Glomerular visceral epithelial cell (primary cell): ENCODE measurements at regions not wholly inside any gene's neighbourhood (a gene's known extent, or its start where the extent isn't known, plus 50 kb on each side); places are given as distances from the start of the nearest gene placed in this dataset.
A peak's percentile ranks its signal among the peaks of the same experiment; 100 is the strongest.

Source experiments
- DNase-seq: peaks from one replicate; pipeline ENCODE4 v3.0.0-alpha.2; 2016; ENCODE audit errors: extremely low spot score

DNA sequence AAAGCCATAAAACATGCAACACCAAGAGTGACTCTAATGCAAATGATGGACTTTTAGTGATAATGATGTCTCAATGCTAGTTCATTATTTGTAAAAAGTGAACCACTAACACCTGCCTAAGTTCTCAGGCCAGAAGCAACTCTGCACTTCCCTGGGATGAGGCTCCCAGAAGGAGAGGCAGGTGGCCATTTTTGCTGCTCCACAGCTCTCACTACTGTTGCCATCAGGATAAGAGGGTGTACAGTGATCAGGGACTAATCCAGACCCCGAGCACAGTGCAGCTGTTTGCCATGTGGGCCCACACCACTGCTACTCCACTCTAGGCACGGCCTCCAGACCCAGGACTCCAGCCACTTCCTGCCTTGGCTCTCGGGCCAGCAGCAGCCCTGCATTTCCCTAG, 828.3 kb upstream of the MIR17HG start:
- no peak for DNase-seq

DNA sequence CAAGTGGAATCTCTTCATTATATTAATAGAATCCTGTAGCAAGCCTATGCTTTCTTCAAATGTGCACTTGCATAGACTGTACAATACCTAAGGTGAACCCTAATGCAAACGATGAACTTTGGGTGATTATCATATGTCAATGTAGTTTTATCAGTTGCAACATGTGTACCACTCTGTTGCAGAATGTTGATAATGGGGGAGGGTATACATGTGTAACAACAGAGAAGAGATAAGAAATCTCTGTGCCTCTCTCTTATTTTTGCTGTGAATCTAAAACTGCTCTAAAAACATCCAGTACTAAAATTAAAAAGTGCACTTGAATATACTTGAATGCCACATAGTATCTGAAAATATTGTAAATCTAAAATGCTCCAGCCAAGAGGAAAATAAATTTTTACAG, 820.8 kb upstream of the MIR17HG start:
- DNase-seq, result no peak

DNA sequence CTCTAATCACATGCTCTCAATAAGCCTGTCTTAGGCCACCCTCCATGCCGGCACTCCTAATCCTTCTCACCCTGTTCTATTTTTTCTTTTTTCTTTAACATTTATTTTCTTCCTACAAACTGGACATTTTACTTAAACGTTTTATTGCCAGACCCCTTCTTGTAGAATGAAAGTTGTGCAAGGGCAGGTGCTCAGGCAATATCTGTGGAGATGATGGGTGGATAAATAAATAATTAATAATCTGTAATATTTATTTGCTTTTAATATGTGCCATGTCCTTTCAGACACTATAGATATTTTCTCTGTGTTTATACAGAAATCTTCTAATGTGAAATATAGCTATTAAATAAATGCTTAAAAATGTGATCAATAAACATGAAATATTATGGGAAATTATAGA, 815.7 kb upstream of the MIR17HG start:
- no peak for DNase-seq

DNA sequence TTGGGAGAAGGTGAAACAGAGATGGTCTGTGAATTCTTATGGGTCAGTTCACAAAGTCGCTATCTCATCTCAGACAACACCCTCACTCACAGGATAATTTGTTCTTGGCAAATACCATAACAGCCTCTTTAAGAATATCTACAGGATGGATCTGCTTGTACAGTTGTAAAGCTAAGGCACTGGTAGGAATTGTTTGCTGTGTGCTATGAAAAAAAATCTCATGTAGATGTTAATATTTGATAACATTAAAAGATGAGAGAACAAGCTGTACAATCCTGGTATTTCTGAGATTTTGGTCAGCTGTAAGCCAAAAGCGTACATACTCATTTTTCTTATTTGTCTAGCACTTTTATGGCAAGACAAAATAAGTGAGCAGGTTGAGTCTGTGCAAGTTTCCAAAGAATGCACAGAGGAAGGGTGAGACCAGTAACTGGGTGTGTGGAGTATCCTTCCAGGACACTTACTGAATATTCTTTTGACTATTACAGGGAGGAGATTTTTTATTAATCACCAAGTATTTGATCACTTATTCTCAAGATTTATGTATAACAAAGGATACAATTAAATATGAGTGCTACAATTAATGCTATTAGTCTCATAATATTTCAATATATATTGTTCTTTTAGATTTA, 814.5 kb upstream of the MIR17HG start:
- DNase-seq, result no peak

DNA sequence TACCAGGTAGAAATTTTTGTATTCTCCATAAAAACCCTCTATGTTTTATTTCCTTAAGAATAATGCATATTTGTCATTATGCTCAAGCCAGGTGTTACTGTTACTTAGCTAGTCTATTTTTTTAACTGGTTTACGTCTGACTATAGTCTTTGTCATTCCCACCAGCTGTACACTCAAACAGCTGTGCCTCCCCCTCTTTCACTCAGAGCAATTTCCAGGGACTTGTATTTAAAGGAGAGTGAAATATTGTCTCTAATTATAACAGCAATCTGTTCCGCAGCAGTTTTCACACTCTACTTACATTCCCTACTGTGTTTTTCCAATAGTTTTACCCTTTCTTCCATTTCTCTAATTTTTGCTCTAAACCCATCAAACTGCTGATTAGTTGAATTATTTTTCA, 813.6 kb upstream of the MIR17HG start:
- DNase-seq, result no peak

DNA sequence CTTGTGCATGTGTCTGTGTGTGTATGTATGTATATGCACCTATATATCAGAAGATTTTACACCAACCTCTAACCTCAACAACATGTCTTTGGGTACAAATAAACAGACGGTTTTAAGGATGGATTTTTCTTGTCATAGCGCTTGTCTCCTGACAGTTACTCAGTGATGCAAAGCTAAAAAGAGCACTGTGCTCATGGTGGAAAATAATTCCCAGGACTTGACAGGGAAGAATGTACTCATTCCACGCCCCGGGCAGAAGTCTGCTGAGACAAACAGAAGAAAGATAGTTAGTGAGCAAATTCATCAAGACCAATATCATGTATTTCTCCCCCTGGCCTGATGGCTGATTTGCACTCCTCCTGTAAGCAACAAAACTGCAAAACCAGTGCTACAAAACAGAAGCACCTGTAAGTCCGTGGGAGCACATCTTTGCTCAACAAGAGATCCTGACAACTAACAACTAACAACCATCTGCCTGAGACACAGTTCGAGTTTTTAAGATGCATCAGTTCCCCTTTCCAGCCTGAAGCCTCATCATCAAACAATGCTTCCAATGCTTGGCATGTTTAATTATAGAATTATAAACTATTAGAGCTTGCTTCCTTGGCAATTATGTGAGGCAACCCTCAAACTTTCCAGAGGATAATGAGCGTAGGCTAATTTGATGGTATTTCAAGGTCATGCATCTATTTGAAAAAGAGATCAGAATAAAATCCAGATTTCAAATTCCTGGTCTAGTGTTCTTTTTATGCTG, 812.7 kb upstream of the MIR17HG start:
- no peak for DNase-seq

DNA sequence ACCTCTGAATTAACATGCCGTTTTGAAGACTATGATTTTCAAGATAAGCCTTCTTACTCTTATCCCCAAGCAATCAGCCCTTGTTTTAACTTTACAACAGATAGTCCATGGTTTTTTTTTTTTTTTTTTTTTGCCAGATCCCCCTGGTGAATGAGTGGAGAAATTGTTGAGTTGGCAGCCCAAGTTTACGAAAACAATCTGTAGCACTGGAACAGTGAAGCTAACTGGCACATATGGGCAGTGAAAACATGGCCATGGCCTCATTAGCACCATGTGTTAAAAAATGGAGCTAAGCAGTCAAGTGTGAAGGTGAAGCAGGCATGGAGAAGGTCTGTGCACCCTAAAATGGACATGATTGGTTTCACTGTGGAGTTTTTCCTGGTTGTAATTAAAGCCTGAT, 812.1 kb upstream of the MIR17HG start:
- no peak for DNase-seq

DNA sequence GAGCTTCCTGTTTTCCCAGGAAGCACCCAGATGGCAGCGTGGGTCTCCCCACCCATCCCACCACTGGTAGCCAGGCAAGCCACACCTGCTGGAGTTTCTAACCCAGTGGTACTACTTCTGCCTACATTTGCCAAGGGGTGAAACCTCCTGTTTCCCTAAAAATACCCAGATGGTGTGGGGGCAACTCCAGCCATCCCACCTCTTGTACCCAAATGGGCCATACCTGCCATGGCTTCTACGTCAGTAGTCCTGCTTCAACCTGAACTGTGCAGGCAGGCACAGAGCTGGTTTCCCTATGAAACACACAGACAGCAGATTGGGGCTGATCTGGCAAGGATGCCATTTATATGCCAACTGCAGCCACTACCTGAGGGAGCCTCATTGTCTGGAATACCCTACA, 809.4 kb upstream of the MIR17HG start:
- no peak for DNase-seq

DNA sequence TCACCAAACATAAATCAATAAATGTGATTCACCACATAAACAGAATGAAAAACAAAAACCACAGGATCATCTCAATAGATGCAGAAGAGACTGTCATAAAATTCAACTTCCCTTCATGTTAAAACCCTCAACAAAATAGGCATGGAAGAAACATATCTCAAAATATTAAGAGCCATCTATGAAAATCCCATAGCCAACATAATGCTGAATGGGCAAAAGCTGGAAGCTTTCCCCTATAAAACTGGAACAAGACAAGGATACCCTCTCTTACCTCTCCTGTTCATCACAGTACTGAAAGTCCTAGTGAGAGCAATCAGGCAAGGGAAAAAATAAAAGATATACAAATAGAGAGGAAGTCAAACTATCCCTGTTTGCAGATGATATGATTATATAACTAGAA, 806.1 kb upstream of the MIR17HG start:
- no peak for DNase-seq

DNA sequence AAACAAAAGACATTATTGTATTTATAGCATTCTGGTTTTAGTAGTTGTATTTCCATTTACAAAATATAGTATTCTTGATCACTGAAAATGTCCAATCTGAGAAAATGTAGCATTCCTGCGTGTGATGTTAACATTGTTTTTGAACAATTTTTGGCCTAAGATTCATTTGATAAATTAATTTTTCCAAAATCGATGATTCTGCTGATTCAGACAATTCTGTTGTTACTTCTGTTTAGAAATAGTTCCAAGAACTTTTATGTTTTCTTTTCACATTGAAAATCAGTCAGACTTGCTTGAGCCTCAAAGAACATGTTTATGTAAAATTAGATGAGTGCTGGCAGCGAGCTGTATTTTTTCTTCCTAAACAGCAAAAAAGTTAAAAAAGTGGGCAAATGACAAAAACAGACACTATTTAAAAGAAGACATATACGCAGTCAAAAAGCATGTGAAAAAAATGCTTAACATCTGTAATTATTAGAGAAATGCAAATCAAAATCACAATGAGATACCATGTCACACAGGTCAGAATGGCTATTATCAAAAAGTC, 804.5 kb upstream of the MIR17HG start:
- no peak for DNase-seq

DNA sequence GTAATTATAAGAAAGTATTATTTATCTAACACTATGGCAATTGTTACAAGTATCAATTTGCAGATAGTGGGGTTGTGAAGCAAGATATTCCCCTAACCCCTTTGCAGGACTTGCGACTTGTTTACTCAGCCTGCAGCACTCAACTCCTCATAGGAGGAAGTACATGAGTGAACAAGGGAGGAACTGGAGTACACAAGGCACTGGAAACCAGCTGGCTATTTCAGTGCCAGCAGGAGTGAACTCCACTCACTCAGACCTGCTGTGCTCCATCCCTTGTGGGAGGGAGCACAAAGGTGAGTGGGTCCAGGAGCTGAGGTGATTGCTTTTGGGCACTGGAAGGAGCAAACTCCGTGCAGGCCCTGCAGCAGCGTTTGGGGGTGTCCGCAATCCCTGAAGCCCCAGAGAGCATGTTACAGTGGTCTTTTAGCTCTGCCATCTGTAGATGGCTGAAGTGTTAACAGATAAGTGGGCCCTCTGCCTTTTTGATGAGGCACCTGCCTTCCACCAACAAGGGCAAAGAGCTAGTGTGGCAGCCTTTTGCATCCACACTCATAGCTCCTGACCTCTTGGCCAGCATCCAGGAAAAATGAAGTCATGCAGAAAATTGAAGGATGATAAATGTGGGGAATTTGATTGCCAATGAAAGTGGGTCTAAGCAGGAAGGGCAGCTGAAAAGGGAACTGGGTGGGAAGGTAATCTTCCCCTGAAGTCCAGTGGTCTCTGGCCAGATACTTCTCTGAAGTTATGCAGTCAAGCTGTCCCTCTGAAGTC, 802.2 kb upstream of the MIR17HG start:
- DNase-seq, result peak; percentile 40

DNA sequence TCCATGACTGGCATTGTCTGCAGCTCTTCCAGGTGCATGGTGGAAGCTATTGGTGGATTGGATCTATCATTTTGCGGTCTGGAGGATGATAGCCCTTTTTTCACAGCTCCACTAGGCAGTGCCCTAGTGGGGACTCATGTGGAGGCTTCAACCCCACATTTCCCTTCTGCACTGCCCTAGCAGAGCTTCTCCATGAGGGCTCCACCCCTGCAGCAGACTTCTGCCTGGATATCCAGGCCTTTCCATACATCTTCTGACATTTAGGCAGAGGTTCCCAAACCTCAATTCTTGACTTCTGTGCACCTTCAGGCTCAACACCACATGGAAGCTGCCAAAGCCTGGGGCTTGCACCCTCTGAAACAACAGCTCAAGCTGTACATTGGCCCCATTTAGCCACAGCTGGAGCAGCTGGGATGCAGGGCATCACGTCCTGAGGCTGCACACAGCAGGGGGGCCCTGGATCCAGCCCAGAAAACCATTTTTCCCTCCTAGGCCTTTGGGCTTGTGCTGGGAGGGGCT, 800.2 kb upstream of the MIR17HG start:
- no peak for DNase-seq

DNA sequence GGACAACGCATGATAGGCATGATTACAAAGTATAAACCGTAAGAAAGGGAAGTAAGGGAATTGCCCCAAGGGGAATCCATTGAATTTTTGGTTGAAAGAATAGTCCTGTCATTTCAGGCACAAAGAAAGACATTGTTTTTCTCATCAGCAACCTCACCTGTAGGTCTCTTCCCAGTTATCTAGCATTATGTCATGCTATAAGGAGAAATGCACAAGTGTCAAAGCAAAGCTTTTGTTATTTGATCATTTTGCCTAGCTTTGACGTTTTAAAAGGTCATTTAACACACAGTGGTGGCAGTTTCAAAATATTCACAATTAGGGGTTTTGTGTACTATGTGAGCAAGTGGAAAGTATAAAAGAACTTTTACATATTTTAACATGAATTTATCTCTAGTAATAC, 796.2 kb upstream of the MIR17HG start:
- DNase-seq, result no peak

DNA sequence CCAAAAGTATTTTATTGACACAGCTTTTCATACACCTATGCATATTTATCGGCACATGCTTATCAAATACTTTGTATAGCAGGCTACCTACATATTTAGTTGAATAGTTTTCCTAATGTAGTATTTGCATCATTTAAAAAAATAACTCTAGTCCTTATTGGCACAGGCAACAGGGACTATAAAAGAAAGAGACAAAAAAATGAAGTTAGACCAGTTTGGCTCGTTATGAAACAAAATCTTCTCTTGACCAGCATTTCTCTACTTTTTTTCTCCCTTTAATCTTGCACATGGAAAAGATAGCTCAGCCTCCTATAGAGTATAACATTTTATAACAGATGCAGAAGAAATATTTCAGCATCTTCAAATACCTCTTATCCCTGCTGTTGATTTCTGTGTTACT, 794.8 kb upstream of the MIR17HG start:
- no peak for DNase-seq

DNA sequence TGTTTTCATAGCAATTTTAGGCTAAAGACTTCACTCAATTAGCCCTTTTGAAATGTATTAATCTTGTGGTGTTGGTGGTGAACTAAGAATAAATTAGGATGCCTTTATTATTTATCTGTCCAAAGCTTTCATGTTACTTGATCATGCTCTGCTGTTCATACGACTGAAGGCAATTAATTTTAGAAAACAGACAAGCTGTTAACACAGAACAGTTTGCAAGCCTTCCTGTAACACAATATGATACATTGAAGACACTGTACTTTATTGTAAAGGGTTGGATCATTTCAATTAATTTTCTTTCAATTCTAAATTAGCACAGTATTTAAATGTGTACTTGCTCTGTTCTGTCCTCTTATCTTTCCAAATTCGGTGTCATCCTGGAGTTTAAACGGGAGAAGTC, 794.3 kb upstream of the MIR17HG start:
- no peak for DNase-seq

DNA sequence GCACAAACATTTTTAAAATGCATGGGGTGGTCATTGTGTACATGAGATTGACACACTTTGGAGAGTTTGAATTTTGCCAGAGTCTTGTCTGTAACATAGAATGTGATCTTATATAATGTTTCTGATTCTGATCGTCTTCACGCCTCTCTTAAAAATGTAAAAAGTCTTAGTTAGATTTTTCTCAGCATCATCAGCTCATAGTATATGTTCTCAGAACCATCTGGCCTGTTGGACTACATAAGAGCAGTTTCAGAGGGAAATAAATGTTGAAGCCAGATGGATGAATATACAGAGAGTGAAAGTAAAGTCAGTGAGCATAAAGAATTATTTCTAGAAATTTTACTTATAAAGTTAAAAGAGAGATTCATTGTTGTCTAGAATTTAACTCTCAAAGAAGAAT, 789.9 kb upstream of the MIR17HG start:
- DNase-seq, result no peak

DNA sequence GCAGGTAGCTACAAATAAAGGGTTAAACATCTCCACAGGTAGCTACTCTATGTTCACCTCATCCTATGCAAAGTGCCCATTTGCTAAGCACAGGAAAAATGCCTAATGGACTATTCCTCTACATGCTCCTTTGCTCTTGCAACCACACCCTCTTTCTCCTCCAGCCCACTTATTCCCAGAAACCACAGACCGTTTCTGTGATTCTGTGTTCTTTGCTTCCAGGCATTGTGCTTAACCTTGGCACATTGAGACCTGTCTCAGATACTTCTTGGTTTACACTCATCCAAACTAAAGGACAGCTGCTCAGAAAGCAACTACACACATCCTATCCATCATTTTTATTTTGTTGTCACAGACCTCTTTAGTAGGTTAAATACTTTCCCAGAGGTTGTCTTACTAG, 785.0 kb upstream of the MIR17HG start:
- DNase-seq, result no peak

DNA sequence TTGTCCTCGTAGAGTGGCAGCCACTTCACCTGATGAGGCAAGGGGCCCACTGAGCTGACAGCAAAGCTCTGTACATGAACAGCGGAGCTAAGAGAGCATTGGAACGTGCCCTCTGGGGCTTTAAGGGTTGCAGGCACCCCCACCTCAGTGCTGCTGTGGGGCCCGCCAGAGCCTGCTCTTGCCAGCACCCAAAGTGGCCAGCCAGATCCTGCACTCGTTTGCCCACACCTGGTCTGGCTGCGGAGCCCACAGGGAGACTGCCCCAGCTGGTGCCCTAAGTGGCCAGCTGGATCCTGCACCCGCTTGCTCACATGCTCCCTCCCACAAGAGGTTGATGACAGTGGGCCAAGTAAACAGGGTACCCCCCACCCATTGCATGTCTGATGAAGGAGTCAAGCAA, 783.4 kb upstream of the MIR17HG start:
- DNase-seq, result no peak

DNA sequence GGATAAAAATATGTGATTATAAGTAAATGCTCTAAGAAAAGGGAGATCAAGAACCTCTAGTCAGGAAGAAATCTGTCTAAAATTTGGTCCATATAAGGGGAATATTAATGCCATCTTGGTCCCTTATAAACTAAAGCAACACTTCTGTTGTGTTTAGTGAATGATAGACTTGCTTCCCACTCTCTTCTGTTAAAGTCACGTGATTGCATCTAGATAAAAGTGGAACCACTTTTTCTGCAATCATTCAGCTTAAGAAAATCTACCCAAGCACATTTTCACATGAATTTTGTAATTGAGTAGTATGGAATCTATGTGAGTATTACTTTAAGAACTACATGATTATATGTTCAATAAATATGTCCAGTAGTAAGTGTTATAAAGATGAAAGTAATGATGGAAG, 782.9 kb upstream of the MIR17HG start:
- no peak for DNase-seq

DNA sequence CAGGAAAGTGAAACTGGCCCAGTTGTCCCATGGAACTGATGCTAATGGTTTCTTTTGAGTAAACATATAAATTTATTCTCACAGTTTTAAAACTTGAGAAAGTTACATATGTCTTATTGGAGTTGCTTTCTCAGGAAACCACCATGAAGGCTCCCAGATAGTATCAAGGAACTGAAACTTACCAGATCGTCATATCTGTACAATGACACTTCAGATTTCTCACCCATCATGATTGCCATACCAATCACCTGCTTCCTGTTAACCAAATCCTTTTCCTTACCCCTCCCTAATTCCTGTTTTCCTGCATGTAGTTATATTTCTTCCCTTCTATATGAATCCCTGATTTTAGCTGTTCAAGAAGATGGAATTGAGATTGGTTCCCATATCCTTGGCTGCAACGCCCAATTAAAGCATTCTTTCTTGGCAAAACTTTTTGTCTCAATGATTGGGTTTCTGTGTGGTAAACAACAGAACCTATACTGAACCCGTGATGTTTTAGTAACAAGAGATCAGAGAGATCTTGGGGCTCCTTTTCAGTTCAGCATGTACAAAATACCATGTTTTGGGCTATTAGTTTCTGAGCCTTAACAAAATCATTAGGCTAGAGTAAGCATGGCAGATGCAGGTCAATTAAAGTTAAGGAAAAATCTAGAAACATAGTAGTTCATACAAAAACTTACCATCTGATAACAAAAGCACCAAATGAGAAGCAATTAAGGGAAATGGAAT, 781.3 kb upstream of the MIR17HG start:
- DNase-seq, result no peak

DNA sequence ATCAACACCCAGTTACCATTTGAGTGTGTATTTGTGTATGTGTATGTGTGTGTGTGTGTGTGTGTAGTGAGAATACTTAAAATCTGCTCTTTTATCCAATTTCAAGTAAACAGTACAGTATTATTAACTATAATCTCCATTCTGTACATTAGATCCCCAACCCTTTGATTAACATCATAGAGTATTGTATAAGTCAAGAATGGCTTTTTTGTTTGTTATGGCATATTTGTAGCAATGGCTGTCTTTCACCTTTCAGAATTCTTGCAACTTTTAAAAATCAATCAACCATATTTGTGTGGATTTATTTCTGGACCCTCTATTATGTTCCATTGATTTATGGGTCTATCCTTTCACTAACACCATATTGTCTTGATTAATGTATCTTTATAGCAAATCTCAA, 779.3 kb upstream of the MIR17HG start:
- no peak for DNase-seq

DNA sequence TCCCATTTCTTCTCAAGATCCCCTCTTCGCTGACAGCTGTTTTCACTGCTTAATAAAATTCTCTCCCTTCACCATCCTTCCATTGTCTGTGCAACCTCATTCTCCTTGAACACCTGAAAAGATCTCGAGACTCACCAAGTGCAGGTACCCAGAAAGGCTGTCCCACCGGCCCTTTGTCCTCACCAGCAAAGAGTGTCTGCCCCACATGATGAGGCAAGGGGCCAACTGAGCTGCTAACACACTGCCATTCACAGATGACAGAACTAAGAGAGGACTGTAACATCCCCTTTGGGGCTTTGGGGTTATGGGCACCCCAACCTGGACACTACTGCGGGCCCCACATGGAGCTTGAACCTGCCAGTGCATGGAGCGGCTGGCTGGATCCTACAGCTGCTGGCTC, 771.4 kb upstream of the MIR17HG start:
- DNase-seq, result no peak
